IMR-90 (cell line): ENCODE measurements at regions not wholly inside any gene's neighbourhood (a gene's known extent, or its start where the extent isn't known, plus 50 kb on each side); places are given as distances from the start of the nearest gene placed in this dataset.

Source experiments
- ATAC-seq: fragments of 200-7000 bp; cut with Tn5 transposase; 2 replicates; pipeline ENCODE4 v1.9.1; 2020; ENCODE audit warnings: low read depth, mild to moderate bottlenecking, moderate library complexity
- BruUV-seq: library from RNA; stranded (reverse); fragments of 400-500 nt; replicated peaks from 2 replicates; lab custom pipeline; 2021; lab: Mats Ljungman, UMichigan
- CTCF ChIA-PET: fragments of 300-600 bp; formaldehyde crosslinking; extraction: SDS; loops from one replicate; lab custom pipeline; 2021; ENCODE audit warnings: antibody characterized with exemption; lab: Yijun Ruan, JAX
- POLR2A ChIA-PET: fragments of 300-600 bp; sonication (Branson Sonifier 250); formaldehyde crosslinking; loops from one replicate; lab custom pipeline; 2022; ENCODE audit warnings: antibody characterized with exemption; ENCODE audit not compliant: unreplicated experiment; lab: Charles Lee
- DNase-seq: peaks from one replicate; pipeline ENCODE4 v3.0.0; 2013
- H2AFZ ChIP-seq: replicated peaks from 2 replicates; pipeline ENCODE3; 2013; ENCODE audit warnings: low read length, mild to moderate bottlenecking; ENCODE audit not compliant: poor library complexity
- H2AK5ac ChIP-seq: 2 replicates; pipeline ENCODE4 v1.6.1; 2013; ENCODE audit warnings: low read depth, low read length, inconsistent platforms
- H2AK9ac ChIP-seq: replicated peaks from 2 replicates; pipeline ENCODE3; 2013; ENCODE audit warnings: mild to moderate bottlenecking, low read depth, low read length, moderate library complexity; ENCODE audit not compliant: poor library complexity
- H2BK120ac ChIP-seq: 2 replicates; pipeline ENCODE4 v1.6.1; 2013; ENCODE audit warnings: low read depth, low read length, inconsistent platforms
- H2BK15ac ChIP-seq: 3 replicates; pipeline ENCODE4 v1.6.1; 2013; ENCODE audit warnings: low read depth, low read length, inconsistent platforms
- H2BK20ac ChIP-seq: 2 replicates; pipeline ENCODE4 v1.6.1; 2013; ENCODE audit warnings: low read depth, mild to moderate bottlenecking, inconsistent platforms, low read length, moderate library complexity
- H2BK5ac ChIP-seq: 2 replicates; pipeline ENCODE4 v1.6.1; 2013; ENCODE audit warnings: mild to moderate bottlenecking, low read depth, low read length, inconsistent platforms; ENCODE audit not compliant: poor library complexity, severe bottlenecking
- H3K14ac ChIP-seq: replicated peaks from 2 replicates; pipeline ENCODE4 v1.6.1; 2013; ENCODE audit warnings: low read depth, low read length, inconsistent platforms
- H3K18ac ChIP-seq: 2 replicates; pipeline ENCODE4 v1.6.1; 2013; ENCODE audit warnings: low read depth, low read length, control low read depth
- H3K23ac ChIP-seq: 2 replicates; pipeline ENCODE4 v1.6.1; 2013; ENCODE audit warnings: low read depth, low read length, inconsistent platforms
- H3K27ac ChIP-seq: 2 replicates; pipeline ENCODE4 v1.5.1; 2013; ENCODE audit warnings: mild to moderate bottlenecking, control low read depth, low read length; ENCODE audit not compliant: insufficient read depth
- H3K27me3 ChIP-seq: 2 replicates; pipeline ENCODE4 v1.6.1; 2013; ENCODE audit warnings: low read length; ENCODE audit not compliant: control insufficient read depth, insufficient read depth
- H3K36me3 ChIP-seq: 2 replicates; pipeline ENCODE4 v1.6.1; 2013; ENCODE audit warnings: low read length, mixed read lengths; ENCODE audit not compliant: control insufficient read depth, insufficient read depth
- H3K4ac ChIP-seq: 2 replicates; pipeline ENCODE4 v1.6.1; 2013; ENCODE audit warnings: low read depth, low read length, inconsistent platforms
- H3K4me1 ChIP-seq: 2 replicates; pipeline ENCODE4 v1.6.1; 2013; ENCODE audit warnings: low read length, mixed read lengths; ENCODE audit not compliant: control insufficient read depth, insufficient read depth
- H3K4me2 ChIP-seq: 2 replicates; pipeline ENCODE4 v1.6.1; 2013; ENCODE audit warnings: low read depth, mild to moderate bottlenecking, control low read depth, low read length, moderate library complexity
- H3K4me3 ChIP-seq: 2 replicates; pipeline ENCODE4 v1.5.1; 2013; ENCODE audit warnings: low read depth, mild to moderate bottlenecking, control low read depth, low read length, moderate library complexity; ENCODE audit not compliant: insufficient read depth
- H3K56ac ChIP-seq: 2 replicates; pipeline ENCODE4 v1.6.1; 2013; ENCODE audit warnings: low read length, inconsistent platforms; ENCODE audit not compliant: insufficient read depth; ENCODE audit errors: extremely low read depth
- H3K79me1 ChIP-seq, 2 experiments: 2 replicates each; pipeline ENCODE4 v1.6.1; 2013; ENCODE audit warnings: low read length in 2 of 2, inconsistent platforms in 1 of 2, low read depth in 1 of 2
- H3K9ac ChIP-seq: 2 replicates; pipeline ENCODE4 v1.6.1; 2013; ENCODE audit warnings: low read depth, low read length, control low read depth
- H3K9me1 ChIP-seq: 2 replicates; pipeline ENCODE4 v1.6.1; 2013; ENCODE audit warnings: low read length, inconsistent platforms; ENCODE audit not compliant: insufficient read depth
- H3K9me3 ChIP-seq: 2 replicates; pipeline ENCODE4 v1.6.1; 2013; ENCODE audit warnings: low read length; ENCODE audit not compliant: control insufficient read depth, insufficient read depth
- H4K20me1 ChIP-seq: 2 replicates; pipeline ENCODE4 v1.6.1; 2013; ENCODE audit warnings: low read length, inconsistent platforms; ENCODE audit not compliant: insufficient read depth
- H4K5ac ChIP-seq: 2 replicates; pipeline ENCODE4 v1.6.1; 2013; ENCODE audit warnings: mild to moderate bottlenecking, low read depth, low read length, control low read depth
- H4K8ac ChIP-seq, 2 experiments: 2 replicates each; pipeline ENCODE4 v1.6.1; 2013; ENCODE audit warnings: low read depth in 2 of 2, low read length in 2 of 2, control low read depth in 1 of 2, inconsistent platforms in 1 of 2
- H4K91ac ChIP-seq: 2 replicates; pipeline ENCODE4 v1.6.1; 2013; ENCODE audit warnings: low read depth, low read length, inconsistent platforms; ENCODE audit not compliant: insufficient read depth
- POLR2A ChIP-seq: IDR thresholded peaks from 2 replicates; pipeline ENCODE4 v1.6.1; 2012; ENCODE audit warnings: mild to moderate bottlenecking, low read depth, low read length
- WGBS, 2 experiments: methylation state at CpG; one replicate each; pipeline versions ENCODE4 v1.1.5 to v1.1.7; 2013; ENCODE audit warnings: missing lambda C conversion rate in 2 of 2; ENCODE audit not compliant: insufficient read length in 1 of 2; ENCODE audit errors: extremely low coverage in 2 of 2; 5-methylcytosine and 5-hydroxymethylcytosine counted together
- dilution Hi-C: fragments of 300-500 bp; cut with HindIII; formaldehyde crosslinking; loops from one replicate; pipeline ENCODE4 v1.14.3; 2018; ENCODE audit warnings: low sequenced_read_pairs; ENCODE audit not compliant: unreplicated experiment
- in situ Hi-C: fragments of 300-500 bp; cut with MboI; formaldehyde crosslinking; loops from 3 replicates; pipeline ENCODE4 v1.14.3; 2019; ENCODE audit warnings: low sequenced_read_pairs, inconsistent platforms, mixed read lengths
- intact Hi-C: fragments of 100-400 bp; cut with micrococcal nuclease; formaldehyde crosslinking; loops from 2 replicates; pipeline ENCODE4 v1.10.0; 2022

GRCh38 chr2:238581126-238581525 lies 154.4 kb downstream of the ASB1 start:
- Histone ChIP-seq H3K4me2 (no peak overlapping the region), H3K4me1 (no peaks in the 10 kb centered on the region), H3K9ac (no peak overlapping the region), H3K27me3 (peaks cover 19% of the 10 kb centered on the region; the same call in 1 of the 2 replicates), H4K91ac (no peak overlapping the region), H3K56ac (no peak overlapping the region), H3K79me1 (no peaks in the 10 kb centered on the region), H2BK120ac (no peak overlapping the region), H2BK15ac (no peak overlapping the region), H2BK5ac (no peak overlapping the region), H2AFZ (no peak overlapping the region), H3K4ac (no peak overlapping the region), H3K18ac (no peak overlapping the region), H4K8ac (no peak overlapping the region), H2BK20ac (no peak overlapping the region), H3K27ac (no peak overlapping the region), H2AK9ac (no peak overlapping the region), H3K4me3 (no peak overlapping the region), H2AK5ac (no peak overlapping the region), H3K14ac (no peak overlapping the region), H3K36me3 (no peaks in the 10 kb centered on the region), H4K5ac (no peak overlapping the region), H3K9me1 (no peaks in the 10 kb centered on the region), H4K20me1 (no peaks in the 10 kb centered on the region), H3K23ac (no peak overlapping the region), H3K9me3 (peaks cover 3% of the 10 kb centered on the region; the same call in 1 of the 2 replicates)
- DNase-seq (no peak), ATAC-seq (no peak)
- intact Hi-C loops (no loop called here), in situ Hi-C loops (no loop called here), dilution Hi-C loops (no loop called here)
- CTCF ChIA-PET: no interaction called here
- POLR2A ChIA-PET: no interaction called here
- TF ChIP-seq POLR2A: no peak
- WGBS, 2 experiments: no CpG with 5 or more reads among the region's 4 CpGs
- BruUV-seq: no TSS peak
